OCI-LY7 (cell line): ENCODE measurements at regions not wholly inside any gene's neighbourhood (a gene's known extent, or its start where the extent isn't known, plus 50 kb on each side); places are given as distances from the start of the nearest gene placed in this dataset.

Experiments used
- CTCF ChIP-seq: fragments of 200-600 bp; sonication (generic); conservative IDR thresholded peaks from 2 replicates; pipeline ENCODE4 v1.5.1; 2014; ENCODE audit warnings: mild to moderate bottlenecking, antibody characterized with exemption, low read length, moderate library complexity, mixed read lengths
- EZH2phosphoT487 ChIP-seq: fragments of 200-600 bp; sonication (generic); IDR thresholded peaks from 2 replicates; pipeline ENCODE4 v1.6.1; 2018; ENCODE audit warnings: low read depth, borderline replicate concordance, mild to moderate bottlenecking, mixed run types, antibody characterized with exemption, low read length, moderate library complexity, mixed read lengths

- TF ChIP-seq CTCF (no peak), EZH2phosphoT487 (no peak)
These were observed 110.3 kb upstream of the TDRD3 start for GRCh38 chr13:60286707-60287106.
